SU-DHL-6 (cell line): ENCODE measurements at regions not wholly inside any gene's neighbourhood (a gene's known extent, or its start where the extent isn't known, plus 50 kb on each side); places are given as distances from the start of the nearest gene placed in this dataset.

Source experiments
- H2AFZ ChIP-seq: fragments of 200-600 bp; sonication (generic); 2 replicates; pipeline ENCODE4 v1.6.1; 2014; ENCODE audit warnings: low read depth, mild to moderate bottlenecking, moderate library complexity, mixed read lengths, antibody characterized with exemption, low read length; ENCODE audit not compliant: severe bottlenecking
- H3F3A ChIP-seq: fragments of 200-600 bp; shearing (Covaris generic); 2 replicates; pipeline ENCODE4 v1.6.0; 2016; ENCODE audit warnings: antibody characterized with exemption, mild to moderate bottlenecking; ENCODE audit not compliant: insufficient read depth
- H3K27ac ChIP-seq: fragments of 200-600 bp; sonication (generic); 2 replicates; pipeline ENCODE4 v1.5.1; 2016; ENCODE audit warnings: low read depth, mild to moderate bottlenecking, low read length, moderate library complexity, mixed read lengths
- H3K27me3 ChIP-seq: fragments of 200-600 bp; sonication (generic), shearing (Covaris generic); 2 replicates; pipeline ENCODE4 v1.6.0; 2014; ENCODE audit warnings: mild to moderate bottlenecking, low read length
- H3K36me3 ChIP-seq: fragments of 200-600 bp; sonication (generic); 2 replicates; pipeline ENCODE4 v1.6.1; 2014; ENCODE audit warnings: mild to moderate bottlenecking, low read length, mixed read lengths
- H3K4me2 ChIP-seq: fragments of 300-600, 200-600 bp; shearing (Covaris generic), sonication (generic); 2 replicates; pipeline ENCODE4 v1.6.0; 2014; ENCODE audit warnings: low read length, low read depth, mild to moderate bottlenecking; ENCODE audit not compliant: poor library complexity, severe bottlenecking
- H3K4me3 ChIP-seq: fragments of 200-600 bp; sonication (generic); 2 replicates; pipeline ENCODE4 v1.5.1; 2014; ENCODE audit warnings: antibody characterized with exemption, low read length, mild to moderate bottlenecking, mixed read lengths; ENCODE audit not compliant: insufficient read depth, poor library complexity, severe bottlenecking
- H3K79me2 ChIP-seq: fragments of 200-600 bp; sonication (generic); 2 replicates; pipeline ENCODE4 v1.6.1; 2014; ENCODE audit warnings: mild to moderate bottlenecking, low read length, moderate library complexity; ENCODE audit not compliant: insufficient read depth
- H3K9ac ChIP-seq: fragments of 200-600 bp; sonication (generic); 2 replicates; pipeline ENCODE4 v1.7.0; 2014; ENCODE audit warnings: mild to moderate bottlenecking, low read length
- H3K9me2 ChIP-seq: fragments of 200-600 bp; sonication (generic); replicated peaks from 2 replicates; pipeline ENCODE4 v1.6.1; 2014; ENCODE audit warnings: low read length; ENCODE audit not compliant: insufficient read depth
- H3K9me3 ChIP-seq: fragments of 200-600 bp; sonication (generic); 2 replicates; pipeline ENCODE4 v1.6.1; 2014; ENCODE audit warnings: low read length, mixed read lengths; ENCODE audit not compliant: insufficient read depth
- H4K20me1 ChIP-seq: fragments of 200-600 bp; sonication (generic); 2 replicates; pipeline ENCODE4 v1.6.1; 2014; ENCODE audit warnings: low read depth, mild to moderate bottlenecking, antibody characterized with exemption, low read length, moderate library complexity, mixed read lengths
- CTCF ChIP-seq: fragments of 200-600 bp; sonication (generic); IDR thresholded peaks from one replicate; pipeline ENCODE4 v1.5.1; 2017; ENCODE audit warnings: antibody characterized with exemption, mild to moderate bottlenecking, low read length, moderate library complexity; ENCODE audit not compliant: insufficient read depth, poor library complexity, severe bottlenecking
- EZH2phosphoT487 ChIP-seq: fragments of 200-600 bp; sonication (generic), shearing (Covaris generic); conservative IDR thresholded peaks from 2 replicates; pipeline ENCODE4 v1.6.1; 2018; ENCODE audit warnings: mild to moderate bottlenecking, antibody characterized with exemption, low read length, moderate library complexity, mixed read lengths

GRCh38 chr6:25107218-25107617, 171.5 kb upstream of the RIPOR2 start:
- H3K9me3 ChIP-seq, result no peaks in the 10 kb centered on the region
- no peaks in the 10 kb centered on the region for H3F3A ChIP-seq
- H2AFZ ChIP-seq, result no peak overlapping the region
- TF ChIP-seq CTCF, result no peak
- TF ChIP-seq EZH2phosphoT487, result no peak
- no peaks in the 10 kb centered on the region for H3K9me2 ChIP-seq
- no peak overlapping the region for H3K4me2 ChIP-seq
- H3K27ac ChIP-seq, result no peak overlapping the region
- no peaks in the 10 kb centered on the region for H3K27me3 ChIP-seq
- no peaks in the 10 kb centered on the region for H3K79me2 ChIP-seq
- H3K36me3 ChIP-seq, result peaks cover 33% of the 10 kb centered on the region
- H4K20me1 ChIP-seq, result no peaks in the 10 kb centered on the region
- H3K9ac ChIP-seq, result no peak overlapping the region
- no peak overlapping the region for H3K4me3 ChIP-seq

GRCh38 chr6:25111782-25112181, 167.4 kb upstream of the CARMIL1 start:
- H3K9me2 ChIP-seq, result no peaks in the 10 kb centered on the region
- no peaks in the 10 kb centered on the region for H4K20me1 ChIP-seq
- no peaks in the 10 kb centered on the region for H3F3A ChIP-seq
- H3K9me3 ChIP-seq, result no peaks in the 10 kb centered on the region
- no peak overlapping the region for H3K4me3 ChIP-seq
- no peak overlapping the region for H3K4me2 ChIP-seq
- TF ChIP-seq EZH2phosphoT487, result no peak
- no peak for TF ChIP-seq CTCF
- no peak overlapping the region for H3K27ac ChIP-seq
- no peak overlapping the region for H3K9ac ChIP-seq
- no peak overlapping the region for H2AFZ ChIP-seq
- peaks cover 43% of the 10 kb centered on the region for H3K36me3 ChIP-seq
- H3K27me3 ChIP-seq, result no peaks in the 10 kb centered on the region
- no peaks in the 10 kb centered on the region for H3K79me2 ChIP-seq

- no peaks in the 10 kb centered on the region for H3K9me3 ChIP-seq
- H3K36me3 ChIP-seq, result peaks cover 43% of the 10 kb centered on the region
These were observed 166.8 kb upstream of the CARMIL1 start for GRCh38 chr6:25112322-25112773.

More at GRCh38 chr6:25112322-25112773, 166.8 kb upstream of the CARMIL1 start:
- Histone ChIP-seq H3K9me2 (no peaks in the 10 kb centered on the region), H3F3A (no peaks in the 10 kb centered on the region), H3K9ac (no peak overlapping the region), H3K4me2 (no peak overlapping the region), H3K4me3 (no peak overlapping the region), H3K27ac (no peak overlapping the region), H3K27me3 (no peaks in the 10 kb centered on the region), H2AFZ (no peak overlapping the region), H4K20me1 (no peaks in the 10 kb centered on the region), H3K79me2 (no peaks in the 10 kb centered on the region)
- no peak for TF ChIP-seq CTCF
- TF ChIP-seq EZH2phosphoT487, result no peak
